Mesodermal cell (in vitro differentiated cells): ENCODE measurements at regions not wholly inside any gene's neighbourhood (a gene's known extent, or its start where the extent isn't known, plus 50 kb on each side); places are given as distances from the start of the nearest gene placed in this dataset.

Source experiments
- H3K27ac ChIP-seq: 2 replicates; pipeline ENCODE4 v1.7.0; 2013; ENCODE audit warnings: mild to moderate bottlenecking, low read depth, low read length, moderate library complexity; ENCODE audit not compliant: severe bottlenecking
- H3K36me3 ChIP-seq: 2 replicates; pipeline ENCODE4 v1.7.1; 2013; ENCODE audit warnings: mild to moderate bottlenecking, low read length, moderate library complexity; ENCODE audit not compliant: control insufficient read depth, insufficient read depth
- H3K4me1 ChIP-seq: one replicate; pipeline ENCODE4 v1.7.1; 2013; ENCODE audit warnings: mild to moderate bottlenecking, low read length; ENCODE audit not compliant: insufficient read depth, control insufficient read depth, poor library complexity, severe bottlenecking
- H3K4me3 ChIP-seq: 2 replicates; pipeline ENCODE4 v1.7.0; 2013; ENCODE audit warnings: low read length, control low read depth, mild to moderate bottlenecking; ENCODE audit not compliant: insufficient read depth, poor library complexity, severe bottlenecking; ENCODE audit errors: extremely low read depth
- H3K9me3 ChIP-seq: 2 replicates; pipeline ENCODE4 v1.7.1; 2013; ENCODE audit warnings: mild to moderate bottlenecking, low read length, moderate library complexity; ENCODE audit not compliant: control insufficient read depth
- WGBS, 2 experiments: methylation state at CpG; one replicate each; pipeline ENCODE4 v1.1.5; 2013; ENCODE audit warnings: missing lambda C conversion rate in 2 of 2; ENCODE audit not compliant: insufficient coverage in 2 of 2; 5-methylcytosine and 5-hydroxymethylcytosine counted together

DNA sequence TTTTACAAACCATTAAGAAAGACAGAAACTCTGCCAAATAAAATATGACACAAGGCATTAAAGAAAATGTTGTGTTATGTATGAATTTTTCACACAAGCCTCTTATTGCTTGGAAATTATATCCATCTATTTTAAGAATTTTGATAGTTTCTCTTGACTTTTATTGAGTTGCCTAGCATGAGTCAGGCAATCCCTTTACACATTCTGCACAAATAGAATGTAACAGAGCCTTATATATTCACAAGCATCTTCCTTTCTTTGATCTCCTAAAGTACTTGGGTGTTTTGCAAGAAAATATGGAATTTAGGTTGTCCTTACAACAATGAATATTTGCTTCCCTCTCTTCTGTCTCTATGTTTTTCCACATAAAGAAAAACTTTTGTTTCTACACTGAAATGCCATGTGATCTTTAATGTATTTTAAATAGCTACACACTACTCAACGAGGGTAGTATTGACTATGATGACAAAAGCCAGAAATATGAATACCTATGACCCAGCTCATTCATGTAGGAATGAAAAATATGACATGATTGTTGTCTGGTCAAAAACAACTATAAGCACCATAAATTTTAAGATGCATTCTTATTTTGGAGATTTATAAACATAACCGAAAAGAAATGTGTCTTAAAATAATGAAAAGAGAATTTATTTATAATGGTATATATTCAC is 398.8 kb downstream of the GUCY1A2 start:
- no peaks in the 10 kb centered on the region for H3K4me1 ChIP-seq
- H3K27ac ChIP-seq = no peak overlapping the region
- no CpG with 5 or more reads among the region's 2 CpGs for WGBS, 2 experiments
- no peaks in the 10 kb centered on the region for H3K36me3 ChIP-seq
- H3K9me3 ChIP-seq = no peaks in the 10 kb centered on the region
- no peak overlapping the region for H3K4me3 ChIP-seq

DNA sequence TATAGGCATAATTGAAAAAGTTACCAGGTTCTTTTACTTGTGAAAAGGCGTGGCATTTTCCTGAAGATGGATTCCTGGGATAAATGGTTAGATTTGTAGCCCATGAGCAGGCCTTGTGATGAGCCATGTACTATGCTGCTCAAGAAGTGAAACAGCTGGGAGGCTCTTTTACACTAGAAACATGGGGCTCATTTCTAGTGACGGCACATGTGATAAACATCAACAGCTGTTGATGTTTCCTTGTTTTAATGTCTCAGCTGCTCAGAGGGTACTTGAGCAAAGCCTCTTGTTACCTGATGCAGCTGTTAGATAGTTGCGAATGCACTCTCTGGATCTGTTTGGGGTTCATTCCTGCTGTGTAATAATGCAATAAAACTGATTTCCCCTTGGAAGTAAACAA is 396.8 kb downstream of the GUCY1A2 start:
- Histone ChIP-seq H3K4me3 (no peak overlapping the region), H3K9me3 (no peaks in the 10 kb centered on the region), H3K36me3 (no peaks in the 10 kb centered on the region), H3K4me1 (no peaks in the 10 kb centered on the region), H3K27ac (no peak overlapping the region)
- 76 to 85% methylated on average over 2 to 3 of the region's 3 CpGs for WGBS, 2 experiments
